OCI-LY7 (cell line): ENCODE measurements at regions not wholly inside any gene's neighbourhood (a gene's known extent, or its start where the extent isn't known, plus 50 kb on each side); places are given as distances from the start of the nearest gene placed in this dataset.

Experiments used
- CTCF ChIP-seq: fragments of 200-600 bp; sonication (generic); conservative IDR thresholded peaks from 2 replicates; pipeline ENCODE4 v1.5.1; 2014; ENCODE audit warnings: mild to moderate bottlenecking, antibody characterized with exemption, low read length, moderate library complexity, mixed read lengths
- EZH2phosphoT487 ChIP-seq: fragments of 200-600 bp; sonication (generic); IDR thresholded peaks from 2 replicates; pipeline ENCODE4 v1.6.1; 2018; ENCODE audit warnings: low read depth, borderline replicate concordance, mild to moderate bottlenecking, mixed run types, antibody characterized with exemption, low read length, moderate library complexity, mixed read lengths

- TF ChIP-seq CTCF (no peak), EZH2phosphoT487 (no peak)
Observed at GRCh38 chr4:176575141-176575730, 217.5 kb downstream of the VEGFC start.
